B cell (primary cell): ENCODE measurements at regions not wholly inside any gene's neighbourhood (a gene's known extent, or its start where the extent isn't known, plus 50 kb on each side); places are given as distances from the start of the nearest gene placed in this dataset.

Experiments
- ATAC-seq: fragments of 200-7000 bp; cut with Tn5 transposase; one replicate; pipeline ENCODE4 v1.10.0; 2021; ENCODE audit warnings: low read depth, mild to moderate bottlenecking, moderate number of reproducible peaks, moderate library complexity
- CTCF ChIA-PET: fragments of 350-600 bp; sonication (Branson Sonifier 250); formaldehyde crosslinking; loops from one replicate; lab custom pipeline; 2021; ENCODE audit warnings: antibody characterized with exemption, inconsistent platforms; lab: Charles Lee
- POLR2A ChIA-PET: fragments of 350-600 bp; sonication (Branson Sonifier 250); formaldehyde crosslinking; loops from one replicate; lab custom pipeline; 2021; ENCODE audit warnings: antibody characterized with exemption; lab: Charles Lee
- DNase-seq: peaks from one replicate; pipeline ENCODE4 v3.0.0; 2013
- H2AFZ ChIP-seq: 2 replicates; pipeline ENCODE4 v1.6.1; 2012; ENCODE audit warnings: mild to moderate bottlenecking, low read depth, low read length; ENCODE audit not compliant: insufficient read depth, poor library complexity, severe bottlenecking
- H3K27ac ChIP-seq, 2 donors: 1 replicate in 1 of 2; 2 replicates in 1 of 2; pipeline ENCODE4 v1.5.1; 2012 to 2013; ENCODE audit warnings: low read length in 2 of 2, mild to moderate bottlenecking in 2 of 2, moderate library complexity in 1 of 2
- H3K27me3 ChIP-seq, 4 experiments: fragments of 200-600 bp in 1 of 4; sonication (generic) in 1 of 4; replicated peaks in 1 of 4; 1 replicate in 2 of 4; 2 replicates in 2 of 4; pipeline versions ENCODE4 v1.6.1 to v1.7.0; 2013 to 2016; ENCODE audit warnings: low read length in 3 of 4, mild to moderate bottlenecking in 2 of 4, mixed read lengths in 1 of 4, moderate library complexity in 1 of 4; ENCODE audit not compliant: insufficient read depth in 4 of 4, control insufficient read depth in 3 of 4; ENCODE audit errors: control extremely low read depth in 1 of 4
- H3K36me3 ChIP-seq, 2 experiments: replicated peaks in 1 of 2; 1 replicate in 1 of 2; 2 replicates in 1 of 2; pipeline versions ENCODE4 v1.6.1 to v1.7.1; 2013; ENCODE audit warnings: low read length in 1 of 2; ENCODE audit not compliant: insufficient read depth in 2 of 2, control insufficient read depth in 1 of 2; ENCODE audit errors: control extremely low read depth in 1 of 2, extremely low read depth in 1 of 2
- H3K4me1 ChIP-seq, 2 donors: fragments of 200-600 bp in 1 of 2; sonication (generic) in 1 of 2; 1 replicate in 1 of 2; 2 replicates in 1 of 2; pipeline versions ENCODE4 v1.5.1 to v1.6.1; 2013 to 2017; ENCODE audit warnings: low read length in 2 of 2; ENCODE audit not compliant: control insufficient read depth in 2 of 2, insufficient read depth in 2 of 2
- H3K4me2 ChIP-seq: replicated peaks from 2 replicates; pipeline ENCODE3; 2012; ENCODE audit warnings: mild to moderate bottlenecking, low read depth, low read length; ENCODE audit not compliant: poor library complexity, severe bottlenecking
- H3K4me3 ChIP-seq, 5 experiments: fragments of 200-600 bp in 1 of 5; sonication (generic) in 1 of 5; 1 replicate in 3 of 5; 2 replicates in 2 of 5; pipeline versions ENCODE4 v1.5.1 to v1.7.0; 2011 to 2016; ENCODE audit warnings: low read length in 4 of 5, mild to moderate bottlenecking in 4 of 5, low read depth in 2 of 5, control low read depth in 1 of 5, moderate library complexity in 1 of 5; ENCODE audit not compliant: insufficient read depth in 1 of 5; ENCODE audit errors: control extremely low read depth in 1 of 5, extremely low read depth in 1 of 5
- H3K79me2 ChIP-seq: fragments of 200-600 bp; sonication (generic); one replicate; pipeline ENCODE4 v1.6.0; 2016; ENCODE audit warnings: low read length; ENCODE audit not compliant: control insufficient read depth, insufficient read depth
- H3K9ac ChIP-seq: fragments of 200-600 bp; sonication (generic); 2 replicates; pipeline ENCODE4 v1.6.1; 2017; ENCODE audit warnings: mild to moderate bottlenecking, low read length, moderate library complexity
- H3K9me3 ChIP-seq, 3 donors: one replicate each; pipeline versions ENCODE4 v1.6.1 to v1.7.1; 2013; ENCODE audit warnings: low read length in 2 of 3; ENCODE audit not compliant: control insufficient read depth in 2 of 3, insufficient read depth in 1 of 3; ENCODE audit errors: control extremely low read depth in 1 of 3
- H4K20me1 ChIP-seq: 2 replicates; pipeline ENCODE4 v1.6.0; 2012; ENCODE audit warnings: mild to moderate bottlenecking, low read length; ENCODE audit not compliant: insufficient read depth, control insufficient read depth, poor library complexity, severe bottlenecking
- H3K27ac Mint-ChIP-seq: one replicate; pipeline ENCODE4 v1.8.0; 2021; ENCODE audit warnings: mixed read lengths
- H3K27me3 Mint-ChIP-seq: one replicate; pipeline ENCODE4 v1.8.0; 2021; ENCODE audit warnings: mixed read lengths
- H3K4me1 Mint-ChIP-seq: one replicate; pipeline ENCODE4 v1.8.0; 2021; ENCODE audit warnings: mixed read lengths
- H3K4me3 Mint-ChIP-seq: one replicate; pipeline ENCODE4 v1.8.0; 2021; ENCODE audit warnings: mixed read lengths
- H3K9me3 Mint-ChIP-seq: one replicate; pipeline ENCODE4 v1.8.0; 2022; ENCODE audit warnings: mixed read lengths; ENCODE audit not compliant: insufficient read depth
- CTCF ChIP-seq: fragments of 200-600 bp; IDR thresholded peaks from one replicate; pipeline ENCODE4 v1.8.0; 2022; ENCODE audit warnings: antibody characterized with exemption, mild to moderate bottlenecking
- EZH2 ChIP-seq: IDR thresholded peaks from 2 replicates; pipeline ENCODE4 v1.6.1; 2012; ENCODE audit warnings: borderline replicate concordance, low read depth, mild to moderate bottlenecking, moderate library complexity, low read length; ENCODE audit not compliant: insufficient read depth, poor library complexity, severe bottlenecking
- WGBS: methylation state at CpG from one replicate; pipeline ENCODE4 v1.1.5; 2013; ENCODE audit warnings: missing lambda C conversion rate; ENCODE audit not compliant: insufficient coverage; 5-methylcytosine and 5-hydroxymethylcytosine counted together
- intact Hi-C: fragments of 100-400 bp; cut with micrococcal nuclease; formaldehyde crosslinking; loops from one replicate; pipeline ENCODE4 v1.10.0; 2022

- Mint-ChIP-seq H3K4me1 (peaks cover 8% of the 10 kb centered on the region), H3K4me3 (no peak overlapping the region), H3K27me3 (peaks cover 41% of the 10 kb centered on the region), H3K9me3 (peaks cover 2% of the 10 kb centered on the region), H3K27ac (no peak overlapping the region)
- Histone ChIP-seq H2AFZ (no peak overlapping the region), H3K4me3 (no peak overlapping the region), H3K27me3 (peaks cover 0 to 7% (median 0%) of the 10 kb centered on the region in 4 experiments), H3K27ac (no peak overlapping the region), H3K4me2 (no peak overlapping the region), H3K9ac (no peak overlapping the region), H3K36me3 (no peaks in the 10 kb centered on the region), H3K4me1 (peaks cover 0 to 14% of the 10 kb centered on the region in 2 donors), H4K20me1 (no peaks in the 10 kb centered on the region), H3K79me2 (no peaks in the 10 kb centered on the region), H3K9me3 (peaks cover 0 to under 1% (median 0%) of the 10 kb centered on the region in 3 donors)
- TF ChIP-seq EZH2 (no peak), CTCF (no peak)
- no peak for DNase-seq
- WGBS = 95% methylated on average over 10 of the region's 12 CpGs
- CTCF ChIA-PET = no interaction called here
- intact Hi-C loops = no loop called here
- ATAC-seq = no peak
- POLR2A ChIA-PET = no interaction called here
These were observed 164.1 kb upstream of the DIO3 start for GRCh38 chr14:101397206-101397605.

- peaks cover 0 to 11% (median 0%) of the 10 kb centered on the region in 4 experiments for H3K27me3 ChIP-seq
- H3K4me2 ChIP-seq = no peak overlapping the region
These were observed 163.3 kb upstream of the DIO3 start for GRCh38 chr14:101398011-101398410.

More at GRCh38 chr14:101398011-101398410, 163.3 kb upstream of the DIO3 start:
- intact Hi-C loops = no loop called here
- Histone ChIP-seq H3K4me1 (peaks cover 0 to 14% of the 10 kb centered on the region in 2 donors), H4K20me1 (no peaks in the 10 kb centered on the region), H3K27ac (no peak overlapping the region), H2AFZ (no peak overlapping the region), H3K9me3 (peaks cover 0 to 4% (median 0%) of the 10 kb centered on the region in 3 donors), H3K9ac (no peak overlapping the region), H3K36me3 (no peaks in the 10 kb centered on the region), H3K79me2 (no peaks in the 10 kb centered on the region), H3K4me3 (no peak overlapping the region)
- Mint-ChIP-seq H3K4me1 (peaks cover 8% of the 10 kb centered on the region), H3K9me3 (no peaks in the 10 kb centered on the region), H3K27ac (no peak overlapping the region), H3K27me3 (peaks cover 38% of the 10 kb centered on the region), H3K4me3 (no peak overlapping the region)
- DNase-seq (no peak), ATAC-seq (no peak)
- ChIA-PET CTCF (no interaction called here), POLR2A (no interaction called here)
- no peak for TF ChIP-seq EZH2
- TF ChIP-seq CTCF = no peak
- 94% methylated on average over 13 of the region's 14 CpGs for WGBS
